A673 (cell line): ENCODE measurements at regions not wholly inside any gene's neighbourhood (a gene's known extent, or its start where the extent isn't known, plus 50 kb on each side); places are given as distances from the start of the nearest gene placed in this dataset.

Source experiments
- BruUV-seq: library from RNA; stranded (reverse); fragments of 400-500 nt; replicated peaks from 2 replicates; lab custom pipeline; 2021; lab: Mats Ljungman, UMichigan
- CTCF ChIA-PET: fragments of 300-600 bp; sonication (Branson Sonifier 250); formaldehyde crosslinking; loops from one replicate; lab custom pipeline; 2022; ENCODE audit warnings: antibody characterized with exemption; lab: Charles Lee
- POLR2A ChIA-PET: fragments of 300-600 bp; sonication (Branson Sonifier 250); formaldehyde crosslinking; loops from one replicate; lab custom pipeline; 2022; ENCODE audit warnings: antibody characterized with exemption; ENCODE audit not compliant: low non-redundant PET; lab: Charles Lee
- DNase-seq: peaks from one replicate; pipeline ENCODE4 v3.0.0-alpha.2; 2015; ENCODE audit warnings: low spot score
- H3K27ac ChIP-seq: fragments of 200-600 bp; sonication (generic); 2 replicates; pipeline ENCODE4 v1.5.1; 2016; ENCODE audit warnings: mixed run types, low read depth, mild to moderate bottlenecking, mixed read lengths, antibody characterized with exemption, low read length; ENCODE audit not compliant: poor library complexity, severe bottlenecking
- H3K27me3 ChIP-seq: fragments of 200-600 bp; sonication (generic); replicated peaks from 2 replicates; pipeline ENCODE4 v1.6.1; 2017; ENCODE audit warnings: mixed run types, low read depth, mild to moderate bottlenecking, mixed read lengths, antibody characterized with exemption, low read length; ENCODE audit not compliant: insufficient read depth, poor library complexity
- H3K36me3 ChIP-seq: fragments of 200-600 bp; sonication (generic); 2 replicates; pipeline ENCODE4 v1.6.1; 2016; ENCODE audit warnings: mixed run types, mild to moderate bottlenecking, mixed read lengths, antibody characterized with exemption, low read length; ENCODE audit not compliant: insufficient read depth, poor library complexity, severe bottlenecking
- H3K4me1 ChIP-seq: fragments of 200-600 bp; sonication (generic); 2 replicates; pipeline ENCODE4 v1.6.1; 2017; ENCODE audit warnings: mixed run types, mild to moderate bottlenecking, mixed read lengths, antibody characterized with exemption, low read length; ENCODE audit not compliant: insufficient read depth, poor library complexity, severe bottlenecking
- H3K4me3 ChIP-seq: fragments of 200-600 bp; sonication (generic); 2 replicates; pipeline ENCODE4 v1.5.1; 2016; ENCODE audit warnings: low read depth, mixed run types, mild to moderate bottlenecking, mixed read lengths, low read length; ENCODE audit not compliant: poor library complexity, severe bottlenecking
- H3K9me3 ChIP-seq: fragments of 200-600 bp; sonication (generic); 2 replicates; pipeline ENCODE4 v1.6.1; 2016; ENCODE audit warnings: mixed run types, low read depth, mild to moderate bottlenecking, mixed read lengths, antibody characterized with exemption, low read length; ENCODE audit not compliant: poor library complexity, severe bottlenecking
- CTCF ChIP-seq: fragments of 300-800, 200-600 bp; sonication (generic); conservative IDR thresholded peaks from 2 replicates; pipeline ENCODE4 v1.5.1; 2017; ENCODE audit warnings: low read depth, mild to moderate bottlenecking, antibody characterized with exemption, low read length, moderate library complexity, mixed read lengths
- EZH2 ChIP-seq: fragments of 200-600 bp; sonication (generic); IDR thresholded peaks from 2 replicates; pipeline ENCODE4 v1.6.1; 2017; ENCODE audit warnings: borderline replicate concordance, low read depth, mild to moderate bottlenecking, mixed read lengths, antibody characterized with exemption, low read length; ENCODE audit not compliant: poor library complexity, severe bottlenecking
- intact Hi-C: fragments of 100-400 bp; cut with micrococcal nuclease; formaldehyde crosslinking; loops from one replicate; pipeline ENCODE4 v1.10.0; 2022; ENCODE audit not compliant: unreplicated experiment

GRCh38 chr13:110070046-110070445, 236.9 kb downstream of the COL4A1 start:
- DNase-seq, result no peak
- intact Hi-C loops, result no loop called here
- TF ChIP-seq CTCF (no peak), EZH2 (no peak)
- no TSS peak for BruUV-seq
- H3K9me3 ChIP-seq, result no peaks in the 10 kb centered on the region
- POLR2A ChIA-PET, result no interaction called here
- no peak overlapping the region for H3K4me3 ChIP-seq
- CTCF ChIA-PET, result no interaction called here
- H3K27me3 ChIP-seq, result peaks cover 25% of the 10 kb centered on the region
- H3K36me3 ChIP-seq, result no peaks in the 10 kb centered on the region
- no peaks in the 10 kb centered on the region for H3K4me1 ChIP-seq
- H3K27ac ChIP-seq, result no peak overlapping the region

GRCh38 chr13:110068176-110068473, 238.8 kb downstream of the COL4A1 start:
- no peaks in the 10 kb centered on the region for H3K4me1 ChIP-seq
- no TSS peak for BruUV-seq

GRCh38 chr13:110067355-110068175, 239.4 kb downstream of the COL4A1 start:
- no peak for DNase-seq
- no peak for TF ChIP-seq EZH2
- TF ChIP-seq CTCF, result no peak
- Histone ChIP-seq H3K36me3 (no peaks in the 10 kb centered on the region), H3K4me3 (no peak overlapping the region), H3K9me3 (no peaks in the 10 kb centered on the region), H3K27ac (no peak overlapping the region), H3K27me3 (peaks cover 19% of the 10 kb centered on the region), H3K4me1 (no peaks in the 10 kb centered on the region)
- ChIA-PET POLR2A (no interaction called here), CTCF (no interaction called here)
- no TSS peak for BruUV-seq
- intact Hi-C loops, result no loop called here

More at GRCh38 chr13:110068176-110068473, 238.8 kb downstream of the COL4A1 start:
- POLR2A ChIA-PET, result no interaction called here
- Histone ChIP-seq H3K9me3 (no peaks in the 10 kb centered on the region), H3K27ac (no peak overlapping the region), H3K27me3 (peaks cover 21% of the 10 kb centered on the region), H3K4me3 (no peak overlapping the region), H3K36me3 (no peaks in the 10 kb centered on the region)
- TF ChIP-seq CTCF, result no peak
- TF ChIP-seq EZH2, result no peak
- no peak for DNase-seq
- intact Hi-C loops, result no loop called here
- CTCF ChIA-PET, result no interaction called here
